Muscle of leg (tissue), 3 donors: ENCODE measurements at regions not wholly inside any gene's neighbourhood (a gene's known extent, or its start where the extent isn't known, plus 50 kb on each side); places are given as distances from the start of the nearest gene placed in this dataset.

ENCODE experiments used
- DNase-seq: peaks from one replicate; pipeline ENCODE4 v3.0.0; 2013
- H3K27ac ChIP-seq: one replicate; pipeline ENCODE4 v1.5.1; 2013; ENCODE audit warnings: mild to moderate bottlenecking, low read length, control low read depth
- H3K27me3 ChIP-seq: one replicate; pipeline ENCODE4 v1.6.1; 2013; ENCODE audit warnings: low read length; ENCODE audit not compliant: control insufficient read depth, insufficient read depth
- H3K36me3 ChIP-seq: one replicate; pipeline ENCODE4 v1.6.1; 2013; ENCODE audit warnings: low read length; ENCODE audit not compliant: control insufficient read depth, insufficient read depth
- H3K4me1 ChIP-seq: one replicate; pipeline ENCODE4 v1.6.1; 2013; ENCODE audit warnings: low read length; ENCODE audit not compliant: control insufficient read depth, insufficient read depth
- H3K4me3 ChIP-seq: one replicate; pipeline ENCODE4 v1.5.1; 2013; ENCODE audit warnings: low read length, control low read depth
- H3K9me3 ChIP-seq: replicated peaks from 2 replicates; pipeline ENCODE4 v1.6.1; 2013; ENCODE audit warnings: low read depth, low read length; ENCODE audit not compliant: control insufficient read depth
- WGBS: methylation state at CpG from one replicate; pipeline ENCODE4 v1.1.5; 2013; ENCODE audit warnings: missing lambda C conversion rate; ENCODE audit not compliant: insufficient coverage; 5-methylcytosine and 5-hydroxymethylcytosine counted together

DNA sequence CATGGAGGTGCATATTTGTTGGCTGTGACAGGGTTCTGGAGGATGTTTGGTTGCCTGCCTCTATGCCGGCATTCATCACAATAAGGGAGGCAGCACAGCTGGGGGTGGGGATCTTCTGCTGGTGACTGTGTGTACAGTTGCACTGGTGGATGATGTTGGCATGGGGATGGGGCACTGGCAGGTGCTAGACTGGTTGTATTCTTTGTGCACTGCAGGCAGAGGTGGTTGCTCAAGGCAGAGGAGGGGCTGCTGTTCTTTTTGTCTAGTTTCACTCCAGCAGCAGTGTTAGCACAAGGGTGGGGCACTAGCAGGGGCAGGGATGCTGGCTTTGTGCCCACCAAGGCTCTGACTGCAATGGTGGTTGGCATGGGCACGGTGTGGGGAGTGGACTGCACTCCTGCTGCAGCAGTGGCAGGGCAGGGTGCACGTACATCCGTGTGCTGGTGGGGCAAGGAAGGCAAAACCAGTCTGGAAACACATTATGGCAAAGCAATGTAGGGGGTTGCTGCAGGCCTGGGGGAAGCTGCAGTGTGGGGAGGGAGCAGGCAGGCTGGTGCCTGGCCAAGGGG, 69.3 kb downstream of the ISOC1 start:
- DNase-seq, result no peak
- WGBS, result 81% methylated on average over 3 of the region's 4 CpGs

DNA sequence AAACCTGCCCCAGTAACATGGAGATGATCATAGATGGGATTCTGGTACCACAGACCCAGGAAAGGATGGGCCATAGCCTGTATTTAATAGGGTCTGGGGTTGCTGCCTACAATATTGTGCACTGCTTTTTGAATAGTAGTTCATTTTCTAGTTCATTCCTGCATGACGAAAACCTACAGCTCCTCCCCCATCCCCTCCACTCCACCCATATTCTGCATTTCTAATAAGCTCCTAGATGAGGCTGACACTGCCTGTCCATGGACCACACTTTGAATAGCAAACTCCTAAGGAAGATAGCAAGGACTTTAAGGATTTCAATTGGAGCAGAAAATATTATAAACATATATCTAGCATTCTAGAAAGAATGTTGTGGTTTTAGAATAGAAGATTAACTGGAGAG, 75.5 kb downstream of the ISOC1 start:
- Histone ChIP-seq H3K27me3 (no peaks in the 10 kb centered on the region), H3K9me3 (no peaks in the 10 kb centered on the region), H3K27ac (no peak overlapping the region), H3K36me3 (no peaks in the 10 kb centered on the region), H3K4me1 (no peaks in the 10 kb centered on the region), H3K4me3 (no peak overlapping the region)
- no peak for DNase-seq
- 86% methylated on average over 1 of the region's 1 CpG for WGBS

More for the DNA sequence above, 69.3 kb downstream of the ISOC1 start:
- H3K27ac ChIP-seq, result no peak overlapping the region
- peaks cover 6% of the 10 kb centered on the region for H3K9me3 ChIP-seq
- no peaks in the 10 kb centered on the region for H3K4me1 ChIP-seq
- no peak overlapping the region for H3K4me3 ChIP-seq
- H3K36me3 ChIP-seq, result no peaks in the 10 kb centered on the region
- H3K27me3 ChIP-seq, result no peaks in the 10 kb centered on the region

DNA sequence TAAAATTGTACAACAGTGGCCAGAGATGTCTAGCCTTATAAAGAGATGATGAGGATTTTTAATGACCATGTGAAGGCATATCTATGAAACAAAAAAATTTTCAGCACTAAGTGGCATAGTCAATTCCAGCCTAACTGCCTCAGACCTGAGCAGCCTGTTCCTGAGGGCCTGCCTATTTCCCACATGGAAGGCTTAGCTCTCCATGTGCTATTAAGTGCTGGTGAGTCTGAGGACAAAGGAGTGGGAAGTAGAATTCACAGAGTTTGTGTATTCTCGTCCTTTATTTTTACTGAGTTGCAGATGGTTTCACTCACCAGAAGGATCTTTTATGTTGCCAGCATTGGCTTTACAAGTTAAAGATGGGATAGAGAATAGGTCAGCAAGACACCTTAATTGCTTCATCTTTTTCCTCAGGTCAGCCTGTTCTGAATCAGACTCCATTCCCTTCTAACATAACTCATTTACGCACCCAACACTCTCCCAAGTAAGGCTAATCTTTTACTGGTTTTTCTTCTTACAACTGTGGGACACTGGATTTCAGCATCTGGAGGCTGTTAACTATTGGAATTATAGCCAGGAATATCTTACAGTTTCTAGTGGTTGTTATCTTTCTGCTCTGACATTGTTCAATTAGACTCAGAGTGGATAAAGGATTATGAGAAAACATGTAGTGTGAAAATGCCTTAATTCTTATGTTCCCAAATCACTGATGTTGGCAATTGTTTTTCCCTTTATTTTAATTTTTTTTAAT, 76.8 kb downstream of the ISOC1 start:
- H3K27ac ChIP-seq, result peak overlapping the region; percentile 54
- H3K4me1 ChIP-seq, result no peaks in the 10 kb centered on the region
- DNase-seq, result peak; percentile 79
- no peaks in the 10 kb centered on the region for H3K36me3 ChIP-seq
- no peaks in the 10 kb centered on the region for H3K9me3 ChIP-seq
- H3K4me3 ChIP-seq, result no peak overlapping the region
- no CpG with 5 or more reads among the region's 2 CpGs for WGBS
- H3K27me3 ChIP-seq, result no peaks in the 10 kb centered on the region

DNA sequence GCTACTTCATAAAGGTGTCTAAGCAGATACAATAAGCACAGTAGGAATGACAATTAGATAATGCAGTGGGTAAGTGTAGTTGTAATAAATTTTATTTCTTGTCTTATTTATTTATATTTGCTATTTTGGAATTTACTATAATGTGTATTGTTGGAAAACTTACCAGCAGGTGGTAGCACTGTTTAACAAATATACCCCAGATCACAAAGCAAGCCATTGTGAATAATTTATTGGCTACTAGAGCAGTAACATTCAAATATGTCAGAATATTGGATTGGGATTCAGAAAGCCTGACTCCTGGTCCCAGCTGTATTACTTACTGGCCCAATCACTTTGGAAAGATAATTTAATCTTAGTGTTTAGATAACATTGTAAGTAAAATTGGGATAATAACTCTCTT, 78.0 kb downstream of the ISOC1 start:
- Histone ChIP-seq H3K36me3 (no peaks in the 10 kb centered on the region), H3K27me3 (no peaks in the 10 kb centered on the region), H3K27ac (no peak overlapping the region), H3K9me3 (no peaks in the 10 kb centered on the region), H3K4me1 (no peaks in the 10 kb centered on the region), H3K4me3 (no peak overlapping the region)
- peak; percentile 81 for DNase-seq

DNA sequence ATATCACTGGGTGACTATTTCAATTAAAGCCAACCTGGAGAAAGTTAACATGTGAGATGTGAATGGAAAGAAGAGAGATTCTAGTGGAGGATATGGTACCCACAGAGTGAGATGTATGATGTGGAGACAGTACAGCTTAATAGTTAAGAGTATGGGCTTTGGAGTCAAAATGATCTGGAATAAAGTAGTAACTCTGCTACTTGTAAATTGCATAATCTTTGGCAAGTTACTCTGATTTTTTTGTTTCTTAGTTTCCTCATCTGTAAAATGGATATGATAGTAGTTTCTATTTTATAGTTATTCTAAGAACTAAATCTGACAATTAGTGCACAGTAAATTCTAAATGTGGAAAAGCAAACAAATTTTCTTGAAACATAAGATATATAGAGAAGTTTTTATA, 79.2 kb downstream of the ISOC1 start:
- no peaks in the 10 kb centered on the region for H3K36me3 ChIP-seq
- peak overlapping the region; percentile 25 for H3K27ac ChIP-seq
- no peaks in the 10 kb centered on the region for H3K4me1 ChIP-seq
- no peaks in the 10 kb centered on the region for H3K9me3 ChIP-seq
- H3K27me3 ChIP-seq, result no peaks in the 10 kb centered on the region
- no peak overlapping the region for H3K4me3 ChIP-seq
- DNase-seq, result peak; percentile 59

DNA sequence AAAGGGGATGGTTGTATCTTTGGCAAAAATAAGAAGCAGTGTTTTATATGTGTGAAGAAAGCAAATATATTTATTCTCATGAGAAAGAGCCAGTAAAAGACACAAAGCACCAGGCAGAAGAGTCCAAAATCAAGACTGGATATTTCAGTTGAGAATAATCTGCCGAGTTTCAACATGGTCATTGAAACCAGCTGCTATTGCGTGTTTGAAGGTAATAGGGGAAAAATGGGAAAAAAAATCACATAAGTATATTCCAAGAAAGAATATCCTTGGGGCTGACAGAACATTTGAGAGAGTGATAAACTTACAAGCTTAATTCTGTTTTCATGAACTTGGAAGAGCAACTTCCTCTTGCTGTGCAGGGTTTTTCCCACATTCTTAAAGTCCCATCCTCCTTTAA, 79.9 kb downstream of the ISOC1 start:
- no CpG with 5 or more reads among the region's 2 CpGs for WGBS
- H3K4me3 ChIP-seq, result no peak overlapping the region
- H3K27me3 ChIP-seq, result no peaks in the 10 kb centered on the region
- H3K4me1 ChIP-seq, result no peaks in the 10 kb centered on the region
- peak overlapping the region; percentile 69 for H3K27ac ChIP-seq
- peak; percentile 96 for DNase-seq
- H3K9me3 ChIP-seq, result no peaks in the 10 kb centered on the region
- no peaks in the 10 kb centered on the region for H3K36me3 ChIP-seq

DNA sequence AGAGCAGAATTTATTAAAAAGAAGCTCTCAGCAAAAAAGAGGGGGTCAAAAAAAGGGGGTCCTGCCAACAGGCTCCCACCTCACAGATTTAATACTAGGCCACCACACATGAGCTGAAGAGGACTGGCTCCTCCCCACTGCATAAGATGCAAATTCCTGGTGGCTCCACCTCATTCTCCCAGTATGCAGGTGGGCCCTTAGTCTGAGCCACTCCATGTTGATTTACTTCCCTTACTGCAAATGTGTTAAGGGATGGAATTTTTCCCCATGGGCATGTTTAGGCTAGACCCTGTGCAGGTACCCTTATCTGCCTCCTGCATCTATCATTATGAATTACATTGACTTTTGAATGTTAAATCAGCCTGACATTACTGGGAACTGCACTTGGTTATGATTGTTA, 82.9 kb downstream of the ISOC1 start:
- Histone ChIP-seq H3K27me3 (no peaks in the 10 kb centered on the region), H3K4me1 (no peaks in the 10 kb centered on the region), H3K27ac (no peak overlapping the region), H3K9me3 (no peaks in the 10 kb centered on the region), H3K4me3 (no peak overlapping the region), H3K36me3 (no peaks in the 10 kb centered on the region)
- DNase-seq, result no peak

DNA sequence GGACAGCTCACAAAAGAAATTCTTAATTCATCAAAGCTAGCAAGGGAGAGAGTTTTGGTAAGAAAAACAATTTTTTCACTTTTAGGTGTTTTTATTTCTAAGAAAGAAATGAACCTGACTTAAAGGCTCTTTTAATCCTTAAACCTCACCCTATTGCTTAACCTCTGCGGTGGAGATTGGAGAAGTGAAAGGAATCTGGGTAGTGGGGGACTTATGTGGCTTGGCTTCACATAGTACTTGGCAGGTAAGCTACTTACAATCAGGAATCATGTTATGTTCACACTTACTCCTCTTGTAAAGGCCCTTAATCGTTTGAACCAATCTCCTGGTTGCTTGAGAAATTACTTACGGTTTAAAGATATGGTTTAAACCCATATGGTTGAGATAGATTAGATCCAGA, 104.8 kb downstream of the ISOC1 start:
- DNase-seq, result no peak
- WGBS, result no CpG with 5 or more reads among the region's 3 CpGs
- H3K27ac ChIP-seq, result no peak overlapping the region

DNA sequence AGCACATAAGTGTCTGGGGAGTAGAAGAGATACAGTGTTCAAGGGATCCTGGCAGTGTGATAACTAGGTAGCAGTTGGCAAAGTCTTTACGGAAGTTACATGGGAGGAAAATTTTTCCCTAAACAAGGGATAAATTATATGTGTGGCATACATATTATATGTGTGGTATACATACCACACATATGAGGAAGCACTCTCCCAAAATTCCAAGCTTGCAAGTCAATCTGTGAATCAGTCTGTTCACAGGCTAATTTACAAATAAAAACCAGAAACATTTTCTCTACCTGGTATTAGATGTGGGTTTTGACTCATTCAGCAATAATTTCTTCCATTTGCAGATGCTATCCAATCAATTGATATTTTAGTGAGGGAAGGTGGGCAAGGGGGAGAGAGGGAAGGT, 110.0 kb downstream of the ISOC1 start:
- Histone ChIP-seq H3K27ac (no peak overlapping the region), H3K36me3 (no peaks in the 10 kb centered on the region), H3K27me3 (no peaks in the 10 kb centered on the region), H3K4me3 (no peak overlapping the region), H3K4me1 (no peaks in the 10 kb centered on the region), H3K9me3 (no peaks in the 10 kb centered on the region)
- whole genome bisulfite sequencing, result no CpG with 5 or more reads among the region's 1 CpG
- DNase-seq, result no peak

More for the DNA sequence above, 104.8 kb downstream of the ISOC1 start:
- no peaks in the 10 kb centered on the region for H3K4me1 ChIP-seq
- H3K27me3 ChIP-seq, result no peaks in the 10 kb centered on the region
- no peaks in the 10 kb centered on the region for H3K36me3 ChIP-seq
- no peaks in the 10 kb centered on the region for H3K9me3 ChIP-seq
- no peak overlapping the region for H3K4me3 ChIP-seq

DNA sequence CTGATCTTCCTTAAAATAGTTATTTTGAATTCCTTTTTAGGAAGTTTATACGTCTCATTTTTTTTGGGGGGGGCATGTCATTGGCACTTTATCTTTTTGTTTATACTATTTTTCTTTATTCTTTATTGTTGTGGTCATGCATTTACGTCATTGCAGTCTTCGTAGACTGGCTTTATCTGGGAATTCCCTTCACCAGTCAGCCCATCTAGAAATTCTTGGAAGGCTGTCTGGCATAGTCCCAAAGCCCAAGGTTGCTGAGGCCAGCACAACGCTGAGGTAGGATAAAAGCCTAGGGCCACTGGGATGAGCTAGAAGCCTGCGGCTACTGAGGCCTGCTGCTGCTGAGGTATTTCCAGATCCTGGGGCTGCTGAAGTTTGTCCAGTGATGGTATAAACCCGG, 121.5 kb downstream of the ISOC1 start:
- H3K4me1 ChIP-seq, result no peaks in the 10 kb centered on the region
- peaks cover 11% of the 10 kb centered on the region for H3K9me3 ChIP-seq
- no peaks in the 10 kb centered on the region for H3K36me3 ChIP-seq
- DNase-seq, result no peak
- H3K4me3 ChIP-seq, result no peak overlapping the region
- 94% methylated on average over 3 of the region's 6 CpGs for WGBS
- no peak overlapping the region for H3K27ac ChIP-seq
- no peaks in the 10 kb centered on the region for H3K27me3 ChIP-seq

DNA sequence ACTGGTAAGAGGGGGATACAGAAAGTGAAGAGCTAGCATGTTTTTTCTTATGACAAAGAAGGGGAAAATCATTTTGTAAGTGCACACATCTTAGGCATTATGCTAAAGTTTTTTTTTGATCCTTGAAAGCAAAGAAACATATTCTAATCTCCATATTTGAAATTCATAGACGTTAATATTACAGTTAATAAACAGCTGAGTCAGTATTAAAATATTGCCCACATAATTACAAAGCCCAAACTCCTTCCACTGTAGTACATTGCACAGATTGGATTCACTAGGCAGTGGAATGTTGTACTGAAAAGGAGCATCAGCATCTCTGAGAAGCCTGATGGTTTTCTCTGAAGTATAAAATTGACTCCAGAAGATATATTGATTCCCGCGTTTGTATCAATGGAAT, 122.6 kb downstream of the ISOC1 start:
- Histone ChIP-seq H3K27me3 (no peaks in the 10 kb centered on the region), H3K9me3 (peaks cover 6% of the 10 kb centered on the region), H3K36me3 (no peaks in the 10 kb centered on the region), H3K27ac (no peak overlapping the region), H3K4me1 (no peaks in the 10 kb centered on the region), H3K4me3 (no peak overlapping the region)
- no CpG with 5 or more reads among the region's 3 CpGs for WGBS
- DNase-seq, result no peak
